ENCODE measurements at regions not wholly inside any gene's neighbourhood (a gene's known extent, or its start where the extent isn't known, plus 50 kb on each side); places are given as distances from the start of the nearest gene placed in this dataset.
A peak's percentile ranks its signal among the peaks of the same experiment; 100 is the strongest.

DNA sequence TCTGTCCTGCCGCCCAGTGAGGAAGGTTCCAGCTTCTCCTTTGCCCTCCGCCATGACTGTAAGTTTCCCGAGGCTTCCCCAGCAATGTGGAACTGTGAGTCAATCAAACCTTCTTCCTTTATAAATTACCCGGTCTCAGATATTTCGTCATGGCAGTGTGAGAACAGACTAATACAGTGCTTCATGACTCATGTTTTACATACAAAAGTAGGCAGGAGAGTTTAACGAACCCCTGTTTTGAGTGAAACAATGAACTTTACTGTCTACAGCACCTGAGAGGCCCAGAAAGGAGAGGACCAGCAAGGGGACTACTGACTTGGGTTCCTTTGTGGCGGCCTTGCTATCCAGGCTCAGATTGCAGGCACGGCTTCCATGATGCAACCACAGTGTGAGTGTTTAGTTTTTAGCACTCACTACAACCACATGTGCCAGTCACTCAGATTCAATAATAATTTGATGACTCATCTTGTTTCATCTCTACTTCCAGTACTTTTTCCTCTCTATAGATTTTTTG is 139.1 kb upstream of the CLINT1 start:
- Histone ChIP-seq H3K79me2 (no peaks in the 10 kb centered on the region), H3K4me1 (ENCODE audit: insufficient read depth) (no peaks in the 10 kb centered on the region), H2AFZ (no peak overlapping the region), H3K4me2 (no peak overlapping the region), H3K9me3 (ENCODE audit: low read depth) (no peaks in the 10 kb centered on the region), H3K27ac (no peak overlapping the region), H3K9me2 (replicated peaks; ENCODE audit: insufficient read depth) (no peaks in the 10 kb centered on the region), H3K27me3 (no peaks in the 10 kb centered on the region), H4K20me1 (ENCODE audit: insufficient read depth, poor library complexity, severe bottlenecking) (no peaks in the 10 kb centered on the region), H3K36me3 (replicated peaks; ENCODE audit: insufficient read depth, low read depth) (no peaks in the 10 kb centered on the region), H3K4me3 (no peak overlapping the region)
- no peak for DNase-seq (ENCODE audit: low spot score)
- TF ChIP-seq, protein P1, sequence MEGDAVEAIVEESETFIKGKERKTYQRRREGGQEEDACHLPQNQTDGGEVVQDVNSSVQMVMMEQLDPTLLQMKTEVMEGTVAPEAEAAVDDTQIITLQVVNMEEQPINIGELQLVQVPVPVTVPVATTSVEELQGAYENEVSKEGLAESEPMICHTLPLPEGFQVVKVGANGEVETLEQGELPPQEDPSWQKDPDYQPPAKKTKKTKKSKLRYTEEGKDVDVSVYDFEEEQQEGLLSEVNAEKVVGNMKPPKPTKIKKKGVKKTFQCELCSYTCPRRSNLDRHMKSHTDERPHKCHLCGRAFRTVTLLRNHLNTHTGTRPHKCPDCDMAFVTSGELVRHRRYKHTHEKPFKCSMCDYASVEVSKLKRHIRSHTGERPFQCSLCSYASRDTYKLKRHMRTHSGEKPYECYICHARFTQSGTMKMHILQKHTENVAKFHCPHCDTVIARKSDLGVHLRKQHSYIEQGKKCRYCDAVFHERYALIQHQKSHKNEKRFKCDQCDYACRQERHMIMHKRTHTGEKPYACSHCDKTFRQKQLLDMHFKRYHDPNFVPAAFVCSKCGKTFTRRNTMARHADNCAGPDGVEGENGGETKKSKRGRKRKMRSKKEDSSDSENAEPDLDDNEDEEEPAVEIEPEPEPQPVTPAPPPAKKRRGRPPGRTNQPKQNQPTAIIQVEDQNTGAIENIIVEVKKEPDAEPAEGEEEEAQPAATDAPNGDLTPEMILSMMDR (IDR thresholded peaks at IDR 0.05; ENCODE audit: poor library complexity) = no peak
- TF ChIP-seq EZH2 (IDR thresholded peaks at IDR 0.05; ENCODE audit: borderline replicate concordance) (no peak), EZH2phosphoT487 (IDR thresholded peaks at IDR 0.05; ENCODE audit: low read depth, severe bottlenecking, unreplicated experiment) (no peak)
- 89% methylated on average over 8 of the region's 8 CpGs for WGBS (ENCODE audit: low lambda C conversion rate, missing lambda C conversion rate)

DNA sequence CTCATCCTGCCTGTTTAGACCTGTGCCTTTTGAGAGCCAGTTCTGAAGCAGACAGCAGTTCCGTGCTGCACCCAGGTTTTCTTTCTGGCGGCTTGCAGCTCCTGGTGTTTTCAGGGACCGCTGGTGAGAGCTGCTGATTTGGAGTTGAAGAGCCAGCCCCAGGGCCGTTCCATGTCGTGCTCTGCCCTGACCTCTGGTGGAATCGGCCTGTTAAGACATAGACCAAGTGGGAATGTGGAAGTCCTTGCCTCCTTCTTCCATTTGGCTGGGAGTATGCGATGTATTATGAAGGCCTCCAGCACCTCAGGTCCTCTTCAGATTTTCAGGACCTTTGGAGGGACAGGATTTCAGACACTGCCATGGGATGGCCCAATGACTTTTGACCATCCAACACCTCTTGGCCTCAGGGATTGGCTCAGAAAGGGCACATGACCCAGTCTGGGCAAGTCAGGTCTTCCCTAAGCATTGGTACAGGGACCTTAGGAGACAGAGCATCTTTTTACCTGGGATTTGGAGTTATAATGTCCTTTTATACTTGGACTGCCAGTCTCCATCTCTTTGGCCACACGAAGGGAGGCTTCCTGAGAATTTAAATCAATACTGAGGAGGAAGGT is 136.1 kb upstream of the CLINT1 start:
- Histone ChIP-seq H4K20me1 (ENCODE audit: insufficient read depth, poor library complexity, severe bottlenecking) (no peaks in the 10 kb centered on the region), H3K27ac (no peak overlapping the region), H3K9me2 (replicated peaks; ENCODE audit: insufficient read depth) (no peaks in the 10 kb centered on the region), H3K4me2 (peak overlapping the region; percentile 53), H3K79me2 (no peaks in the 10 kb centered on the region), H3K36me3 (replicated peaks; ENCODE audit: insufficient read depth, low read depth) (no peaks in the 10 kb centered on the region), H3K4me3 (no peak overlapping the region), H3K4me1 (ENCODE audit: insufficient read depth) (no peaks in the 10 kb centered on the region), H2AFZ (no peak overlapping the region), H3K9me3 (ENCODE audit: low read depth) (no peaks in the 10 kb centered on the region), H3K27me3 (no peaks in the 10 kb centered on the region)
- TF ChIP-seq EZH2 (IDR thresholded peaks at IDR 0.05; ENCODE audit: borderline replicate concordance) = no peak
- TF ChIP-seq, protein P1 (IDR thresholded peaks at IDR 0.05; ENCODE audit: poor library complexity) = peak; percentile 72
- 24% methylated on average over 8 of the region's 8 CpGs for WGBS (ENCODE audit: low lambda C conversion rate, missing lambda C conversion rate)
- peak; percentile 83 for DNase-seq (ENCODE audit: low spot score)

DNA sequence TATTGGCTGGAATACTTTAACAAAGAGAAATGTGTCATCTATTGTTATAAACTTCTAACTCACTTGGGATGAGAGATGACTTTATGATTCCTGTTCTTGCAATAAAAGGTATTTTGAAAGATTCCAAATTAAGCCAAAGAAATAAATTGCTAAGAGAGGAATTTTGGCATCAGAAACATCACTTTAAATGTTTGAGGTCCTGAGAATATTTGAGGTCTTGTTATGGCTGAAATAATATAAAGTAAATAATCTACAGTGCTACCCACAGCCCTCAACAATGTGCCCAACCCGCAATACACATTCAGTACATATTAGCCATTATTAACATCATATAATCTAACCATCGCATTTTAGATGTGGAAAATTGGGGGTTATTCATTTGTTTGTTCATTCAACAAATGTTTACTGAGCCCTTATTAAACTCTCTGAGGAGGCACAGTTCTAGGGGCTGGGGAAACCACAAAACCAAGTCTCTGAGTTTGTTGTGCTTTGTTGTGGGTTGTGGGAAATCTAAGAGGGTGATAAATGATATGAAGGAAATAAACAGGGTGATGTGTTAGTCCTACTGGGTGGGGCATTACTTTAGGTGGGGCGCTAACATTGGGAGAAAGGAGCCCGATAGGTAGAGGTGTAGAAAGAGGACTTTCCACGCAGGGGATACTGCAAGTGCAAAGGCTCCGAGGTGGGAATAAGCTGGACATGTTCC is 135.2 kb upstream of the CLINT1 start:
- H3K79me2 ChIP-seq = no peaks in the 10 kb centered on the region
- no peaks in the 10 kb centered on the region for H3K9me3 ChIP-seq (ENCODE audit: low read depth)
- no peaks in the 10 kb centered on the region for H3K9me2 ChIP-seq (replicated peaks; ENCODE audit: insufficient read depth)
- H3K4me1 ChIP-seq (ENCODE audit: insufficient read depth) = no peaks in the 10 kb centered on the region
- H2AFZ ChIP-seq = no peak overlapping the region
- 84% methylated on average over 6 of the region's 6 CpGs for WGBS (ENCODE audit: low lambda C conversion rate, missing lambda C conversion rate)
- TF ChIP-seq, protein P1 (IDR thresholded peaks at IDR 0.05; ENCODE audit: poor library complexity) = no peak
- no peak for TF ChIP-seq EZH2 (IDR thresholded peaks at IDR 0.05; ENCODE audit: borderline replicate concordance)
- TF ChIP-seq EZH2phosphoT487 (IDR thresholded peaks at IDR 0.05; ENCODE audit: low read depth, severe bottlenecking, unreplicated experiment) = no peak
- no peaks in the 10 kb centered on the region for H3K27me3 ChIP-seq
- no peak overlapping the region for H3K4me3 ChIP-seq
- H3K27ac ChIP-seq = no peak overlapping the region
- no peak for DNase-seq (ENCODE audit: low spot score)
- H3K36me3 ChIP-seq (replicated peaks; ENCODE audit: insufficient read depth, low read depth) = no peaks in the 10 kb centered on the region
- H3K4me2 ChIP-seq = peak overlapping the region; percentile 53
- H4K20me1 ChIP-seq (ENCODE audit: insufficient read depth, poor library complexity, severe bottlenecking) = no peaks in the 10 kb centered on the region
